Adipose tissue (tissue), 3 donors: ENCODE measurements at regions not wholly inside any gene's neighbourhood (a gene's known extent, or its start where the extent isn't known, plus 50 kb on each side); places are given as distances from the start of the nearest gene placed in this dataset.

Source experiments
- H3K27ac ChIP-seq: one replicate; pipeline ENCODE4 v1.5.1; 2013; ENCODE audit warnings: low read depth, low read length
- WGBS, 3 donors: extraction: QIAGEN DNeasy Blood & Tissue Kit; methylation state at CpG; one replicate each; pipeline ENCODE4 v1.1.7; 2013; 5-methylcytosine and 5-hydroxymethylcytosine counted together
- donor health status: healthy with polysubstance abuse.
- donor health status: Bipolar disorder and iron deficiency.
- donor health status: healthy.

DNA sequence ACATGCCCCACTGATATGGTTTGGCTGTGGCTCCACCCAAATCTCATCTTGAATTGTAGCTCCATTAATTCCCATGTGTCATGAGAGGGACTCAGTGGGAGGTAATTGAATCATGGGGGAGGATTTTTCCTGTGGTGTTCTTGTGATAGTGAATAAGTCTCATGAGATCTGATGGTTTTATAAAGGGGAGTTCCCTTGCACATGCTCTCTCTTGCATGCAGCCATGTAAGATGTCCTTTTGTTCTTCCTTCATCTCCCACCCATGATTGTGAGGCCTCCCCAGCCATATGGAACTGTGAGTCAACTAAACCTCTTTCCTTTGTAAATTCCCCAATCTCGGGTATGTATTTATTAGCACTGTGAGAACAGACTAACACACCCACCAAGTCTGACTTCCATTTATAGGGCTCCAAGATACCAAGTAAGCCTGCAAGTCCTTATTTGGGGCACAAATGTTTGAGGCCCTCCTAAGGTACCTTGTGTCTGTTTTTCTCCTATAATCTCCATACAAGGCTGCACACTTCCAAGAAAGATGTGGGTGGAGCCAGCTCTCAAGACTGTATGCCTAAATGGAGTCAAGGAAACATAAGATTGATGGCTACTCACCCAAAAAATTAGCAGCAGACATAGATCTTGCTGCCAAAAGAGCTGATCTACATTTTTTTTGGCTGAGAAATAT is 364.7 kb downstream of the TXNL1 start:
- 83 to 100% (median 90%) methylated on average over 1 of the region's 1 CpG for WGBS, 3 donors
- no peak overlapping the region for H3K27ac ChIP-seq

DNA sequence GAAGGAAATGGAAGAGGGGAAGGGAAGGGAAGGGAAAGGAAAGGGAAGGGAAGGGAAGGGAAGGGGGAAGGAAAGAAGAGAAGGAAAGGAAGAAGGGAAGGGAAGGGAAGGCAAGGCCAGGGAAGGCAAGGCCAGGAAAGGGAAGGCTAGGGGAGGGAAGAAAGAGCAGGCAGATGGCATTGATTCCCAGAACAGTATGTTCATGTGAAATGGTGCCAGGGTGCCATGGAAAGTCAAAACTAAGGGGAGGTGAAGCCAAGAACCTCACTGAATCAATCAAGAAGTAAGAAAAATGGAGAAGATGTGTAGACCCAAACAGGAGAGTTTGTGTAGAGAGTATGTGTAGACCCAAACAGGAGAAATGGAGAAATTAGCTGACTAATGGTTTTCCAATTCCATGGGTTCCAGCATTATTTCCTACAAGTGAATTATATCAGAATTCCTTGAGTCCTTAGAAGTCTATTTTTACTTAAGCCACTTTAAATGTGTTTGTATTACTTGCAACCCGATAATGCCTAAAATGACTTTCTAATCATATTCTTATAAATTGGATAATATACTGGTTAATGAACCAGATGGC is 367.6 kb downstream of the TXNL1 start:
- H3K27ac ChIP-seq, result no peak overlapping the region
- 96 to 100% (median 96%) methylated on average over 1 of the region's 1 CpG for WGBS, 3 donors

DNA sequence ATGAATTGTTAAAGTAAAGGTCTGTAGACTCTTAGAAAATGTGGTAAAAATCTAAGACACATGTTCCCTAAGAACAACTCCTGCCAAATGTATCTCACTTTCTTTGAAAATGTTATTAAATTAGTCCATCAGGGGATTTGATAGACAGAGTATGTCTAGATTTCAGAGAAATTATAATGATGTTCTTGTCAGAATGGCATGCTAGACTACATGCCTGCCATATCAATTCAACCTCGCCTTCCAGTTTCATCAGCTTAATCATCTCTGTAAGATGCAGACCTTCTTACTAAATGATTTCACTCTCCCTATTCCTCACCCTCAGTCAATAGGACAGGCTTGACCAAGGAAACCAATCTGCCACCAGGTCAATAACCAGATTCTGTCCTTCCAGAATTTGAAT is 368.4 kb downstream of the TXNL1 start:
- 88 to 94% (median 94%) methylated on average over 1 of the region's 1 CpG for WGBS, 3 donors

DNA sequence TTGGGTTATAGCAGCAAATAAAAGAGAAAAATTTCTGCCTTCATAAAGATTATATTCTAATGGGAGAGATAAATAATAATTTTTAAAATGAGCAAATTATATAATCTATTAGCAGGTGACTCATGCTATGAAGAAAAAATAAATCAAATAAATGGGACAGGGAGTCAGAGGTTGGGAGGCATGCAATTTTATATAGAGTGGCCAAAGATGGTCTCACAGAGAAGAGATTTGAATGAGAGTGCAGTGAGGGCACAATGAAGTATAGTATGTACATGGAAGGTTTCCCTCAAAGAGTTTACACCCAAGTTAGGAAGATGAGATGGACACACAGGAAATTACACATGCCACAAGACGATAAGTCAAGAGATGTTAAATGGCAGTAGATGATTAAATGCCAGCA is 369.4 kb downstream of the TXNL1 start:
- 62 to 90% (median 85%) methylated on average over 1 of the region's 1 CpG for WGBS, 3 donors
- no peak overlapping the region for H3K27ac ChIP-seq

More for the DNA sequence above, 368.4 kb downstream of the TXNL1 start:
- H3K27ac ChIP-seq, result no peak overlapping the region

DNA sequence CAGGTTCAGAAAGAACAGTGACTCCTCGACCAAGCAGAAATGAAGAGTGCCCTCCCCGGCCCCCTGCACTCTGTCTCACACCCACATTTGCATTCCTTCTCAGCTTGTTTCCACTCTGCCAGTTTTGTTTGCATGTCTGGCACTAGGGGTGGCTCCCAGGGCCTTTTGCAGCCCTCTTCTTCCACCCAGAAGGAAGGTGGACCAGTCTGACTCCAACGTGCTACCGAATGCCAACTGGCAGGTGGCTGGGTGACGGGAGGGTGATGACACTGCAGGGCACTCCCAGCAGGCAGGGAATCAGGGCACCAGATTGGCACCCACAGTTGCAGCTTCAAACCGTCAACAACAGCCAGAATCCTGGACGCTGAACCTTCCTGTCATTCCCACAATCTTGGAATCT is 371.1 kb downstream of the TXNL1 start:
- H3K27ac ChIP-seq, result no peak overlapping the region
- 87 to 89% (median 89%) methylated on average over 7 of the region's 7 CpGs for WGBS, 3 donors

DNA sequence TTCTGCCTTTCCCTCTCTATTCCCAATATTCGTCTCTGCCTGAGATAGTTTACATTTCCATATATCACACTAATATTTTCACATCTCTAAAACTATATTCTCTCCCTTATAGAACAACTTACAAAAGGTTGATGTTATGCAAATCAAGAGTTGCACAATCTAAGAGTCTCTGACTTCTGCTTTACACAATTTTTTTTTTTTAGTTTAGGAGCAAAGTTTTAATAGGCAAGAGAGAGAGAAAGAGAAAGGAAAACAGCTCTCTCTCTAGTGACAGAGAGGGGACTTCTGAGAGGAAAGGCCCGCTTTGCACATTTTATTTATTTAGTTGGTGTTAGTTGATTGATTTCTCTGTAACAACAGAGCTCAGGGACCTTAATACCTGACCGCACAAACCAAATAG is 380.2 kb downstream of the TXNL1 start:
- 54 to 82% (median 75%) methylated on average over 3 of the region's 3 CpGs for WGBS, 3 donors

DNA sequence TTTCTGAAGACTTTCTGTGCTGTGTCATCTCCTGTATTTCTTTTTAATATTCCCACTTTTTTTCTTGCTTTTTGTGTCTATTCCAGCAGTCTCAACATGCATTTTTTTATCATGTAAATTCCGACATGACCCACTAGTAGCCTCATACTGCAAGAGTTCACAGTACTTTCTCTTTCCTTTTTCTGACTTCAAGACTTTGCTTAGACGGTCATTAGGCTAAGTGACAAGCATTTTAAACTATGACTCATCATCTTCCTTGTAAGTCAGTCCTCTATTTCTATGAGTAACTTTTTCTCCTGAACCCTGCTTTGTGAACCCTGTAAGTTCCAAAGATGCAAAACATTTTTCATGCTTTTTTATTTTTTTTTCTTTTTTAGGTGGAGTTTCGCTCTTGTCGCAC is 381.2 kb downstream of the TXNL1 start:
- no peak overlapping the region for H3K27ac ChIP-seq
- 52 to 80% (median 60%) methylated on average over 4 of the region's 4 CpGs for WGBS, 3 donors

More for the DNA sequence above, 380.2 kb downstream of the TXNL1 start:
- no peak overlapping the region for H3K27ac ChIP-seq

DNA sequence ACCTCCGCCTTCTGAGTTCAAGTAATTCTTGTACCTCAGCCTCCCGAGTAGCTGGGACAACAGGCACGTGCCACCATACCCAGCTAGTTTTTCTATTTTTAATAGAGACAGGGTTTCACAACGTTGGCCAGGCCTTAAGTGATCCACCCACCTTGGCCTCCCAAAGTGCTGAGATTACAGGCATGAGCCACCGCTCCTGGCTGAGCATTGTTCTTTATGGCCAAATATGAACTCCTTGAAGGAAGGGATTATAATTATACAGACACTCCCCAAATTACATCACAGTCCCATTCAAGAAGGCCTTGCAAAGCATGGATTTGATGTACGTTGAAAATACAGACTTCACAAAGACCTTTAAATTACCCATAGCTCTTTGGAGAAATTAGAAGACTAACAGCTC is 381.7 kb downstream of the TXNL1 start:
- WGBS, 3 donors, result 88 to 89% (median 89%) methylated on average over 6 of the region's 6 CpGs
- H3K27ac ChIP-seq, result no peak overlapping the region

DNA sequence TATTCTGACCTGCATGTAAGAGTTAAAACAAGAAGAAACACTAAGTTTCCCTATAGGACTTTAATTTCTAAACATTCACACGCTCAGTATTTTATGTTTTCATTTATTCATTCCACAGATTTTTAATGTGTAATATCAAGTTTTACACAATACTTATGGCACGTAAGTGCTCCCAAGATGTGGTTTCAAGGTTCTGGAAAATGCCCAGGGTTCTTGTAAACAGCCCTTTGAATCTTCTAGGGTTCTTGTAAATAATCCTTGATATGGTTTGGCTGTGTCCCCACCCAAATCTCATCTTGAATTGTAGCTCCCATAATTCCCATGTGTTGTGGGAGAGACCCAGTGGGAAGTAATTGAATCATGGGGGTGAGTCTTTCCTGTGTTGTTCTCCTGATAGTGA is 383.0 kb downstream of the TXNL1 start:
- WGBS, 3 donors, result 82 to 93% (median 93%) methylated on average over 2 of the region's 2 CpGs
- H3K27ac ChIP-seq, result no peak overlapping the region

DNA sequence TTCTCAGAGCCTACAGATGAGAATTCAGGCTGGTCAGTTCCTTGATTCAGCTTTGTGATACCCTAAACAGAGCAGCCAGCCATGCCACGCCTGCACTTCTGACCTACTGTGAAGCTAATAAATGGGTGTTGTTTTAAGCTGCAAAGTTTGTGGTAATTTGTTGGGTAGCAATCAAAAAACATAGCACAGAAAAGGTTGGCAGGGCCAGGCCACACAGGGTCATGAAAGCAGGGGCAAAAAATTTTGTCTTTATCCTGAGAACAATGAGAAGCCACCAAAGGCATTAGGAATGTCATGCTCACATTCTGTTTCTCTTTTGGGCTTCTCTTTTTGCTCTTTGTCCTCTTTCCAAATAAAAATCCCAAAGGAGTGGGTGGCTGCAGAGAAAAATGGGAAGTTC is 385.9 kb downstream of the TXNL1 start:
- no peak overlapping the region for H3K27ac ChIP-seq
- WGBS, 3 donors, result 91 to 97% (median 96%) methylated on average over 1 of the region's 1 CpG

DNA sequence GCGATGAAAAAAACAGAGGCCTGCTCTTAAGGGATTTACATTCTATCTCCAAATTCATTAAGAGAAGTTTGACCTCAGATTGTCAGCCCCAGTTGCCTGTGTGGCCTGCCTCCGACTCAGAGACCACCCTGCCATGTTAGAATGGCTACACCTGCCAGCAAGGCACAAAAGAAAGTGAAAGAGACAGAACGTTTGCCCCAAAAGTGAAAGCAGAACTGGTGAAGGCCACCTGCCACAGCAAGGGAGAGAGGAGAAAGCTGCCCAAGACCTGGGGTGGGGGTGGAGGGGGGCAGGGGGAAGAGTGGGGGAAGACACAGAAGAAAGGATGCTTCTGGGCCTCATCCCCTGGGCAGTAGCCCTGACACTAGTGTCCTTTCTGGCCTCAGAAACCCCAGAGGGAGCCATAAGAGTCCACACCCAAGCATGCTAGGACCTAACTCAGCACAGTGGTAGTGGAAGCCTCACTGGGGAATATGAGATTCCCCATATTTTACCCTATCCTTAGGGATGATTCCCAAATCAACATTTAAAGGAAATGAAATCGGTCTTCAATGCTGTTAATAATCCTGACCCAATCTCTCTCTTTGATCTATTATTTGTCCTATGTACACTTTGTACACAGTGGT is 389.7 kb downstream of the TXNL1 start:
- no peak overlapping the region for H3K27ac ChIP-seq
- WGBS, 3 donors, result 65 to 79% (median 76%) methylated on average over 4 of the region's 4 CpGs

DNA sequence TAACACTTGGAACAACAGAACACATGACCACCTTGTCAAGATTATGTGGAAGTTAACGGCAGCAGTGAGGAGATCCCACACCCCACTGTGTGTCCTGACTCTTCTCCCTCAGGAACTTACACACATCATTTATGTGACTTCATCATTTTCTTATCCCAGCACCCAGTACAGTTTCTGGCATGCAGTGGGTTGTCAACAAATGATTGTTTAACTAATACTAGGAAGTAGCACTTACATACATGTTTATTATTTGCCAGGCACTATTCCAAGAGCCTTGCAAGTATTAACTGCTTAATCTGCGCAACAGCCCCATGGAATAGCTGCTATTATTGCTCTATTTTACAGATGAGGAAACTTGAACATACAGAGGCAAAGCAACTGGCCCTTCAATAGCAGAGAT is 391.5 kb downstream of the TXNL1 start:
- WGBS, 3 donors, result 59 to 87% (median 85%) methylated on average over 2 of the region's 2 CpGs
- H3K27ac ChIP-seq, result no peak overlapping the region

DNA sequence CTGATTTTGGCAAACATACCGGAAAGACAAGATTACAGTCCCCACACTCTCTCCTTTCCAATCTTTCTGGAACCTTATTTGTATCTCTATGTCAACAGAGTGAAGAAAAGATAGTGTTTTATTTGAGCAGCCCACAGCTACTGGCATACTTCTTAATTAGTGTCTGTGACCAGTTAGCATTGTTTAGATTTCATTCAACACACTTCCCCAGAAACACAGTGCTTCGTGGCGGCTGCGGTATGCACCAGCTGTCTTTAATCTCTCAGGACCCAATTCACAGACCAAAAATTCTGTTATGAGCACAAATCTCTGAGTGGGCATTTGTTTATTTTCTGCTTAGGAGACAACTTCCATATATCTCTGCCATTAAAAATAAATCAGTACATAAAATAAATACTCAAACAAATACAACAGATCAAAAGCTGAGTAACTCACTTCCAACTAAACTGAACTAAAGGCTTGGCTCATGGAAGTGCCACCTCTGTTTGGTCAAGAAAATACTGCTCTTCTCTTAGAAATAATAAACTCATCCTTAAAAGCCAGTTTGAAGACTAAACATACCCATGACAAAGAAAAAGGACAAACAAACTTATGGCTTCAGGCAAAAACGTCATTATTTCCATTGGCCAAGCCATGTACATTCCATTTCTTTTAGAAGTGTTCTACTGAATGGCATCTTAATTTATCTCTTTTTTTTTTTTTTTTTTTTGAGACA is 392.4 kb downstream of the TXNL1 start:
- no peak overlapping the region for H3K27ac ChIP-seq
- 14 to 46% (median 34%) methylated on average over 5 of the region's 5 CpGs for WGBS, 3 donors

DNA sequence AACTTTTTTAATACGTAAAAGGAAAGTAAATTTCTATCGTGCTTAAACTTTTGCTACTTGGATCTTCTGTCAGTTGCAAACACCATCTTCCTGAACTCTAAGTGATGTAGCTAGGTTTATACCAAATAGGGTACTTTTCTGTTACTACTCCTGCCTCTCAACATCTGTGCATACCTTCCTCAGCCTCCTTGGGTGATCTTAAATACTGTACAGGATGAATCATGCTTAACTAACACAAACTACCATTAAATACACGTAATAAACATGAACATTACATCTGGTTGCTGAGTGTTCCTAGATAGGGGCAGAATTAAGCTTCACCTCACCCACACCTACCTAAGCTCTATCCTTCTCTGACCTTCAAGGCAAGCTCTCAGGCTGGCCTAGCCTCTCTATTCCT is 398.0 kb downstream of the TXNL1 start:
- WGBS, 3 donors, result 92 to 98% (median 94%) methylated on average over 3 of the region's 3 CpGs
- H3K27ac ChIP-seq, result no peak overlapping the region

DNA sequence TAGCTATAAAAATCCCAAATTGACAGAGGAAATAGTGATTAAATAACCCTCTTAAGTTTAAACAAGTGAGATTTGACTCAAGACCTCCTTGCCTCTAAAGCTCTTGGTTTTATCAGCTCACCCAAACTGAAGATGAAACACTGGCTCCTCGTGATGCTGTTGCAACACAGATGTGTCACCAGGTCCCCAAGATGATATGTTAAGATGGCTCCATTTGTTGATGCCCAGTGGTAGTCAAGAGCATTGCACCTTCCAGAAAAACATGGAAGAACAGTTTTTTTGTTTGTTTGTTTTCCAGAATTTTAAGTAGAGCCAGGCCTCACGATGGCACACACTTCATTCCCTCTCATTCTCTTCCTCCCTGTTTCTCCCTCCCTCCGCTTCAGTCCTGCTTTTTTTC is 399.8 kb downstream of the TXNL1 start:
- WGBS, 3 donors, result 81 to 89% (median 88%) methylated on average over 3 of the region's 3 CpGs
- no peak overlapping the region for H3K27ac ChIP-seq

DNA sequence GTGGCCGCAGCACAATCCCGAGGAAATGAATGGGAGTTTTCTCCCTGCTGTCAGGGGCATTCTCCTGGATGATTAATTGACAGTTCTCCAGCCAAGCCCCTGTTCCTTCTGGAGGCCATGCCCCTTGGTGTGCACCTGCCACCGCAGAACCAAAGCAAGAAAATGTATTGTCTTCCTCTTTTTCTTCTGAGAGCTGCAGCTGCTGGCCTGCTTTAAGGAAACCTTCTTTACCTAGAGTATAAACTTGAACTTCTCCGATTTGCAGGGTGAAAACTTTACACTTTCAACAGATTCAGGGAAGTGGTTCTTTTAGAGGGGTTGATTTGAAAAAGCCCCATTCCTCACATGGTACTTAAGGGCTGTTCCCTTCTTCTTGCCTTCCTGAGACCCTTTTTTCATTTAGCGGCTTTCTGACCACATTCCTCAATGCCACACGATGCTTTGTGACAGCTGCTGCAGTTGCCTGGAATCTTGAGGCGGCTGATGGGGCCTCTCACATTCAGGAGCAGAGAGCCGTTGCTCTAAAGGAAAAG is 402.8 kb downstream of the TXNL1 start:
- 43 to 67% (median 45%) methylated on average over 8 of the region's 8 CpGs for WGBS, 3 donors
- H3K27ac ChIP-seq, result no peak overlapping the region

DNA sequence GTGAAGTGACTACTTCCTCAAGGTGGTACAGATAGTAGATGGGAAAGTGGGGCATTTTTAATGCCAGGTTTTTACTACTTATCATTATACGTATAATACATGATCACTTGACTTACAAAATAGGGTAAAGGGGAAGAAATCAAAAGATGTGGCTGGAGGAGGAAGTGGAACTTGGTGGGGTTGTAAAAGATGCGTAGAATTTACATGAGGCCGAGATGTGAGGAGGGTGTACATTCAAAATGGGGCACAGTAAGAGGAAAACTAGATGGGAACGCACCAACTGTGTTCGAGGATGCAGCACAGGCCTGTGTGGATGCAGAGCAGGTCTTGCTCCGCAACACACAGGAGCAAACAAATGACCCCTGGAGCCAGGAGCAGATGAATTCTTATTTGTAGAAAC is 403.3 kb downstream of the TXNL1 start:
- no peak overlapping the region for H3K27ac ChIP-seq
- WGBS, 3 donors, result 59 to 78% (median 67%) methylated on average over 6 of the region's 6 CpGs

DNA sequence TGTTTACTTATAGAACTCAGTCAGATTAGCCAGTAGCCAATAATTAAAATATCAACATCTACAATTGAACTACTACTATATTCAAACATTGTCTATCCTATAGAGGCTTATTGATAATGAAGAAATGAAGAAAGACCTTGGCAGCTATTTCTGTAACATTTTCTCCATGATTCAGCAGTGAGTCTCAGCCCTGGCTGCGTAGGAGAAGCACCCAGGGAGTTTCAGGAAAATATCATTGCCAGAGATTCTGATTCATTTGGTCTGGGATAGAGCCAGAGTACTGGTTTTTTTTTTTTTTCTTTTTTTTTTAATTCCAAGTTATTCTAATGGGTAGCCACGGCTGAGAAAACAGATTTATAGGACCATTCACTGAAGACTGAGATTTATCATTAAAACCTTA is 404.8 kb downstream of the TXNL1 start:
- 41 to 73% (median 46%) methylated on average over 2 of the region's 2 CpGs for WGBS, 3 donors
- no peak overlapping the region for H3K27ac ChIP-seq

DNA sequence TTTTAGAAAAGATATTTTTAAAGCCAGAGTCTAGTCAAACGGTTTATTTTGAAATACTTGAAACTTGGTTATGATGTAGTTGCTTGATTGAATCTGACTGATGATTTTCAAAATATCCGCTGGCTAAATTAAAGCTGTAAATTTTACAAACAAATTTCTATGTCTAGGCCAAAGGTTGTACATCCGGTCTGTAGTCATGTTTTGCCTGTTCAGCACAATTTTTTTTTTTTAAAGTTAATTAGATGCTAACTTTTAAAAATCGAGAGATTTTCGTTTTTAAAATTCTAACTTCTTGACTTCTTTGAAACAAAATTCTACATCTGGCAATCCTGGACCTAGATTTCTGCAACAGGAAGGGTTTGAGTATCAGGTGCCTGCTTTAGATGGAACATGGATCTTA is 412.4 kb downstream of the TXNL1 start:
- WGBS, 3 donors, result 84 to 89% (median 87%) methylated on average over 5 of the region's 5 CpGs
- H3K27ac ChIP-seq, result no peak overlapping the region
